ENCODE measurements at regions not wholly inside any gene's neighbourhood (a gene's known extent, or its start where the extent isn't known, plus 50 kb on each side); places are given as distances from the start of the nearest gene placed in this dataset.
A peak's percentile ranks its signal among the peaks of the same experiment; 100 is the strongest.

DNA sequence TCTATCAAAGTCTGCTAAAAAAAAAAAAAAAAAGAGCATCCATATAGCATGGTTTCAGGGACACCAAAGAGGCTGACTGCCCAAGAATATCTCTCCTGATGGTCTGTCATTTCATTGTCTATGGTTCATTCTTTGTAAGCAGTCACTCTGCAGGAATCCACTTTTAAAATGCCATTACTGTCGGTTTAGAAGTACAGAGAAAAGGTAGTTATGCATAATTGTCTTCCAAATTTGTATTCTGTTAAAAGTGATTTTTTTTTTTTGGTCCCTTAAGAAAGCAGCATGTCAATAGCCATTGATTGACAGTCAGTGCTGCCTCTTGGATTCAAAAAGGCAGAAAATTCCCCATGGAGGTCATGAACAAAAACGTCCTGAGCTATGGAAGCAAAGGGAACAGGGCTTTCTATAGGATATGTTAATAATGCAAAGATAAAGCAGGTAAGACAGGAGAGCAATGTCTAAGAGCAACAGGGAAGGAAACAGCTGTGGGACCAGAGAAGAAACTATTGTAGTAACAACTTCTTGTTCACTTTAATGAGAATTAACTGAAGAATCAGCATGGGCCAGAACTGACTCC, 245.8 kb downstream of the TMX3 start:
- FAIRE-seq: no peak

GRCh38 chr18:68467957-68468356, 247.0 kb downstream of the TMX3 start:
- FAIRE-seq: no peak
- no peak for TF ChIP-seq CTCF (IDR thresholded peaks at IDR 0.05; ENCODE audit: insufficient read depth, missing control alignments)
- DNase-seq (ENCODE audit: insufficient read length, low spot score): no peak

More for the DNA sequence above, 245.8 kb downstream of the TMX3 start:
- no peak for DNase-seq (ENCODE audit: insufficient read length, low spot score)
- no peak for TF ChIP-seq CTCF (IDR thresholded peaks at IDR 0.05; ENCODE audit: insufficient read depth, missing control alignments)

DNA sequence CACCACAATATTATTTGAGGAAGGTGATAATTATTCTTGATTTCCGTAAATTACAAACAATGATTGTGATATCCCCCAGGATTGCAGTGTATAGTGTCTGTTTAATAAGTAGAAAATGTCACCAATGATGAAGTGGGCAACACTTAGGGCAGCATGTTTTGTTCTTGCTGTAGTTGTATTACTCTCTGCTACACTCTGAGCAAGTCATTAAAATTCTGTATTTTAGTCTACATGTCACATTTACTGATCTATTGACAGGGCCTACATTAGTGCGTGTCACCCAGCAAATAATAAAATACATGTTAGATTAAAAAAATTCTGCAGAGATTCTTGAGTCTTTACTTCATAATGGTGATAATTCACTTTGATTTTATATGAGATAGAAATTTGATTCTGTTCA, 247.6 kb downstream of the TMX3 start:
- DNase-seq (ENCODE audit: insufficient read length, low spot score) (no peak), FAIRE-seq (no peak)

DNA sequence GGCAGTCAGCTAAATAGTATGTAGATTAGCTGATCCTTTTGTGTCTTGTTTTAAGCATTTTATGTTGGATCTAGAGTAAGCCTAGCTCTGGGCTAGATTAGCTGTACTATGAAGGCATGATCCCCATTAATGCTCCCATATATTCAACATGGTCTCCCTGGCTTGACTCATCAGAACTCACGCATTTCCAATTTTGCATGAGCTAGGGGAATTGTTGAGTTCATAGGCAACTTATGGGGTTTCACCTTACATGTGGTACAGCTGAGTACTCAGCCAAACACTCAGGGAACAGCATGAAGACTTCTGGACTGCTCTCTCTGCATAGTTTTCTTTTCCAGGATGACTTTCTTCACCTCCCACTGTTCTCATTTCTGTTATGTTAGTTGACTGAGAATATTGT, 248.2 kb downstream of the TMX3 start:
- FAIRE-seq (no peak), DNase-seq (ENCODE audit: insufficient read length, low spot score) (no peak)
- no peak for TF ChIP-seq CTCF (IDR thresholded peaks at IDR 0.05; ENCODE audit: insufficient read depth, missing control alignments)

More for the DNA sequence above, 247.6 kb downstream of the TMX3 start:
- no peak for TF ChIP-seq CTCF (IDR thresholded peaks at IDR 0.05; ENCODE audit: insufficient read depth, missing control alignments)

- DNase-seq (ENCODE audit: insufficient read length, low spot score): no peak
- no peak for FAIRE-seq
- no peak for TF ChIP-seq CTCF (IDR thresholded peaks at IDR 0.05; ENCODE audit: insufficient read depth, missing control alignments)
Measured at GRCh38 chr18:68462766-68463165, 252.1 kb downstream of the TMX3 start.

DNA sequence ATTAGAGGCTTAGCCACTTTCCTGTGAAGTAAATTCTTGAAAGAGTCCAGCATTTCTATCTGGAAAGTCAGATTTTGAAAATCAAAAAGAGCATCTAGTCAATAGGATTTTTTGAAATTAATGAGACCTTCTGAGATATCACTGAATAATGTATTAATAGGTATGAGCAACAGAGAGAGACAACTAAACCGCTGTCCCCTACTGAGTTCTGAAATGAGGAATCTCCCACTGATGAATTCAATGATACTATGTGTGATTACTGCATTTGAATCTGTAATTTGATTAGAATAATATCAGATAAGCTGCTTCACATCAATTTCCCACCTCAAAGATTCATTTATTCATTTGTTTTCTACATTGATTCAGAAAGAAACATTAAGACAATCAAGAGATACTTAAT, 252.8 kb downstream of the TMX3 start:
- no peak for TF ChIP-seq CTCF (IDR thresholded peaks at IDR 0.05; ENCODE audit: insufficient read depth, missing control alignments)
- peak; percentile 99 for FAIRE-seq

GRCh38 chr18:68461481-68462018, 253.4 kb downstream of the TMX3 start:
- DNase-seq (ENCODE audit: insufficient read length, low spot score) (no peak), FAIRE-seq (no peak)
- TF ChIP-seq CTCF (IDR thresholded peaks at IDR 0.05; ENCODE audit: insufficient read depth, missing control alignments): no peak

More for the DNA sequence above, 252.8 kb downstream of the TMX3 start:
- DNase-seq (ENCODE audit: insufficient read length, low spot score): no peak

Data from D721Med (cell line).